HuH-7 (cell line): ENCODE measurements at regions not wholly inside any gene's neighbourhood (a gene's known extent, or its start where the extent isn't known, plus 50 kb on each side); places are given as distances from the start of the nearest gene placed in this dataset.
A peak's percentile ranks its signal among the peaks of the same experiment; 100 is the strongest.
"Not testable (repeated sequence)": the region's sequence is repeated elsewhere in the genome, so short reads cannot be mapped to it uniquely, and the experiment has no call there.

Source experiments
- DNase-seq: peaks from one replicate; pipeline ENCODE4 v3.0.0; 2011; ENCODE audit warnings: low spot score

DNA sequence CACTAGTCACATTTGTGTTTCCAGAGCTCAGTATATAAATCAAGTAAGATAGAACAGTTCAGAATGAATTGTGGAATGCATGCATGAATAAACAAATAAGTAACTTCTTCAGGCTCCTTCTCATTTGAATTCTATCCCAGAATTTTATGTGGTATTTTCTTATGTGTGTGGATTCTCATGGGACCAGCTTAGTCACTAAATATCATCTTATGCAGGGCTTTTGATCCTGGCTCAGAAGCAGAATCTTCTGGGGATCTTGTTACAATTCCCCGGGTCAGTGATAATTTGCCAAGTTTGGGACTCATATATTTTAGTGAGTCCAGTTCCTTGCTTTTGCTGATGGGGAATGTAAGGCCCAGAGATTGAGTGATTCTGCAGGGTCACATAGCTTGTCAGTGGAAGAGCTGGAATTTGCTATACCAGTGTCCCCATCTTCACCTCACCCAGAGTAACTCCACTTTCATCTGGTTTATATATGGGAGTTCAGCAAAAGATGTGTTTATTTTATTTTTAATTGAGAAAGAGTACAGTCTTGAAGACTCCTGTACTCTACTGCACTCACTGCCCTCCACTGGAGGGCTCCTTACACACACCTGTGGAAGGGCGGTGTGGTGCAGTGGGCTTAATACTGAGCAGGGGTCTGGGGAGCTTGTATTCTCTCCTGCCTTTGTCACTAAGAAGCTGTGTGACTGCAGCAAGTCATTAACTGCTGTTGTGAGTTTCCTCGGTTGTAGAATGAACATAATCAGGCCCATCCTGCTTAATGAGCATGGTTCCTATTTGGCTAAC, 198.2 kb upstream of the CXorf66 start:
- no peak for DNase-seq

DNA sequence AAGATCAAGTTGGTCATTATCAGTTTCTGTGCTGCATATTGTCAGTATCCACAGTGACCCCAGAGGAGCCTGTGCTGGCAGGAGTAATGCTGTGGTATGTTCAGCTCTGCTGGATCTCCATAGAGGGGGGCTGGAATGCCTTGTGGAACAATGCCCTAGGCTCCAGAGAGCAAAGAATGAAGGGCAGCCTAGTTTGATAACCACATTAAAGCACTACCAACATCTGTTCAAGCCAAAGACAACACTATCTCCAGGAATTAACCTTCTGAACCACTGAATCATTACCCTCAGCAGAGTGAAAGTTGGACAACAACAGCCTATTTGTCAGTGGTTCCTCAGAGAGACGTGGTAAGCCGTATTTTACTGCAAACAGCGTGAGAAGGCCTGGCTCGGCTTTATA, 192.3 kb upstream of the CXorf66 start:
- no peak for DNase-seq

DNA sequence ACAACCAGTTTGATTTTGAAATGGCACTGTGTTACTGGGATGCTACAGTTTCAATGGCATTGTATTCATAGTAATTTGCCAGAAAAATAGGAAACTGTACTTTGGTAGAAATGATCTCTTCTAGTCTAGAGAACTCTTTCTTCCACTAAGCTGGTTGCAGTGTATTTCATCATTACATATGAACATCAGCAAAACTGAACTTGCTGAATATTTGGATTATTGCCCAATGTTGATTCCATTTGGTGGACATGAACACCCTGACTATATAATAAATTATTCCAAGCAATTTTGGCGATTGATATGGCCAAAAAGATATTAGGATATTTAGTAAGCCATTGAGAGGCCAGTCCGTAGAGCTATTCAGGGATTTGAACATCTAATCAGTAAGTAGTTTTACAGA, 191.8 kb upstream of the CXorf66 start:
- DNase-seq = no peak

DNA sequence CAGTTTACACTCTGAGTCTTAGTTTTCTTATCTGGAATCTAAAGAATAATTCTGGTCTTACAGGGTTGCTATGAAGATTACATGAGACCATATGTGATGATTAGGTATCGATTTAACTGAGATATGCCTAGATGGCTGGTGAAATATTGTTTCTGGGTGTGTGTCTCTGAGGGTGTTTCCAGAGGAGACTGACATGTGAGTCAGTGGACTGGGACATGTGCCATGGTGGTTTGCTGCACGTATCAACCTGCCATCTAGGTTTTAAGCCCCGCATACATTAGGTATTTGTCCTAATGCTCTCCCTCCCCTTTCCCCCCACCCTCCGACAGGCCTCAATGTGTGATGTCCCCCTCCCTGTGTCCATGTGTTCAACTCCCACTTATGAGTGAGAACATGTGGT, 186.0 kb upstream of the CXorf66 start:
- DNase-seq = no peak

DNA sequence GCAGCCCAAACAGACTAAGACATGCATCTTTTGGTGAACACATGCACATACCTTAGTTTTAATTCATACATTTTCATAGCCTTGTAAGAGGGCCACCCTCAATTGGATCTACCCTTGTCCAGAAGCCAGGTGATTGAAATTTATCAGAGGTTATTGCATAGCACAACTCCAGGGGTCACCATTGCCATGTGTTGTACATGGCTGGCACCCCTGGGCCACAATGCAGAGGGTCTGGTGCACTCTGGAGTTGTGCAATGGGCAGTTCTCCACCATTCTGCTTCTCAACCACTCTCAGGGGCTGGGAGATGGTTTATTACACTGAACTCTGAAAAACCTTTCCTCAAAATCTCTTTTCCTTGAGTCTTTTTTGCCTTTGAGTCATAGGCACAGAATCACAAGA, 184.4 kb upstream of the CXorf66 start:
- no peak for DNase-seq

DNA sequence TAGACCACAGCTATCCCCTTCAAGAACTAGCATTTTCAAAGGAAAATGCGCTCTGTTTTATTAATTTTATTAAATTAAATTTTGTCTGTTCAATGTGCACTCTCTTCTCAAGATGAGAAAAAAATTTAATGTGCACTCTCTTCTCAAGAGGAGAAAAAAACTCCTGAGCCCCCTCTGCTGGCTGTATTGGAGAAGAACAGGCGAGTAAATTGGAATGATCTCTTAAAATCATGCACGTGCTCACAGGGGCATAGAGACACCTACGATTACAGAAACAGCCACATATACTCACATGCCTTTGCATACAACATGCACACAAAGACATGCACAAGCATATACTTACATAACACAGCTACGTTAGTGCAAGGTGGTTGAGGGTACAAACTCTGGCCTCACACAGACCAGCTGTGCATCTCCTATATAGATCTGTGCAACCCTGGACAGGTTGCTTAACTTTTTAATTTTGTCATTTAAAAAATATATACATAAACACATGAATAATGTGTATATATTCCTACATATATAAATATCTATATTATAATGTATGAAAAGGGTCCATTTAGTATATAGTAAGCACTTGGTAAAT, 176.2 kb upstream of the CXorf66 start:
- DNase-seq = peak; percentile 3

DNA sequence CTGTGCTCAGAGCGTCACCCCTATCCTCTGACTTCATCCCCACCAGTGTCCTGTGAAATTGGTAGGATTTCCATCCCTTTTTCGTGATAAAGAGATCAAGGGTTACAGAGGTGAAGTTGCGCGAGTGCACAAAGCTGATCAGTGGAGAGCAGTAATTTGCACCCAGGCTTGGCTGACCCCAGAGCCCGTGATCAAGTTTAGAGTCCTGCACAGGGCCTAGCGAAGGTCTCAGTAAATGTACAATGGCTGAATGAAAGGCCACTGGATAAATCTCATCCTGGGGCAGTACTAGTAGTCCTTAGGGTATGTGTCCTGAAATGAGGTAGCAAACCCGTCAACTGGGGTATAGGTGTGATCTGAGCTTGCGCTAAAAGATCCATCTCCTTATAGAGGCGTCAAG, 173.2 kb upstream of the CXorf66 start:
- not testable (repeated sequence) for DNase-seq

DNA sequence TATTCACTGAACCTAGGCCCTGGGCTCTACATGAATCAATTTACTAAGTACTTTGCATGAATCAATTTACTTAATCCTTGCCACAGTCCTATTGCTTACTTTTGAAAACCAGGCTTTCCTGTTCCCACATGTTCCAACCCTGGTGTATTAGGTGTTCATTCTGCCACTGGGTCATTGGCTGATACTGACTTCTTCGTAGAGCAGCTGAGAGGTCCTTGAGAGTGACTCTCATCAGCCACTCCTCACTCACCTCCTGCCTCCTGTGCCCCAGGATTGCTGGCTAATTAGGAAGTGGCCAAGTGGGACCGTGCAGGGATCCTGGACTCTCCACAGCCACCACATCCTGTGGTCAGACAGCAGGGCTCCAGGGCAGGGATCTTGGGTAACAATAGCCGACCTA, 172.7 kb upstream of the CXorf66 start:
- DNase-seq = not testable (repeated sequence)

DNA sequence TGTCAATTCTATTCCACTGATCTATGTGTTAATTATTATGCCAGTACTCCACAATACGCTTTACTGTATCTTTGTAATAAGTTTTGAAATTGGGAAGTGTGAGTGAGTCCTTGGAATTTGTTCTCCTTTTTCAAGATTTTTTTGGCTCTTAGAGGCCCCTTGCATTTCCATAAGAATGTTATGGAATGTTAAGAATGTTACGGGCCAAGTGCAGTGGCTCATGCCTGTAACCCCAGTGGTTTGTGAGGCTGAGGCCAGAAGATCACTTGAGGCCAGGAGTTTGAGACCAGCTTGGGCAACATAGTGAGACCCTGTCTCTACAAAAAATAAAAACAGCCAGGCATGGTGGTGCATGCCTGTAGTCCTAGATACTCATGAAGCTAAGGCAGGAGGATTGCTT, 167.6 kb upstream of the CXorf66 start:
- DNase-seq = no peak

DNA sequence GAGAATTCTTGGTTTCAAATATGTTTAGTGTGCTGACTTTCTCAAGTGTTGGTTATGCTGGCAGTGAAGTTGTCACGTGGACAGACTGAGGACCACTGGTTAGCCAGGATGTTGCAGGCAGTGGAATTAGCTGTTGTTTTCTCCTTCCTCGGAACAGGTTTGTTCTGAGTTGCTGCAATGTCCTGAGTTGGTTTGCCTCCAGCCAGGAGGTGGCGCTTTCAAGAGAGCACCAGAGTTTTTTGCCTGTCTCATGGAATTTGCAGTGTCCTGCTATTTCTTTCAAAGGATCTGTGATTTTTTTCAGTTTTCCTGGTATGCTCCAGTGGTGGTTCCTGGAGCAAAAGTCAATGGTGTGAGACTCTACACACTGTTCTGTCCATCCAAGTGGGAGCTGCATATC, 158.1 kb upstream of the CXorf66 start:
- no peak for DNase-seq

DNA sequence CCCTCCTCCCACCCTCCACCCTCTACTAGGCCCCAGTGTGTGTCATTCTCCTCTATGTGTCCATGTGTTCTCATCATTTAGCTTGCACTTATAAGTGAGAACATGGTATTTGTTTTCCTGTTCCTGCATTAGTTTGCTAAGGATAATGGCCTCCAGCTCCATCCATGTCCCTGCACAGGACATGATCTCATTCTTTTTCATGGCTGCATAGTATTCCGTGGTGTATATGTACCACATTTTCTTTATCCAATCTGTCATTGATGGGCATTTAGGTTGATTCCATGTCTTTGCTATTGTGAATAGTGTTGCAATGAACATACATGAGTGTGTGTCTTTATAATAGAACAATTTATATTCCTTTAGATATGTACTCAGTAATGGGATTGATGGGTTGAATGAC, 148.7 kb upstream of the CXorf66 start:
- DNase-seq = not testable (repeated sequence)

DNA sequence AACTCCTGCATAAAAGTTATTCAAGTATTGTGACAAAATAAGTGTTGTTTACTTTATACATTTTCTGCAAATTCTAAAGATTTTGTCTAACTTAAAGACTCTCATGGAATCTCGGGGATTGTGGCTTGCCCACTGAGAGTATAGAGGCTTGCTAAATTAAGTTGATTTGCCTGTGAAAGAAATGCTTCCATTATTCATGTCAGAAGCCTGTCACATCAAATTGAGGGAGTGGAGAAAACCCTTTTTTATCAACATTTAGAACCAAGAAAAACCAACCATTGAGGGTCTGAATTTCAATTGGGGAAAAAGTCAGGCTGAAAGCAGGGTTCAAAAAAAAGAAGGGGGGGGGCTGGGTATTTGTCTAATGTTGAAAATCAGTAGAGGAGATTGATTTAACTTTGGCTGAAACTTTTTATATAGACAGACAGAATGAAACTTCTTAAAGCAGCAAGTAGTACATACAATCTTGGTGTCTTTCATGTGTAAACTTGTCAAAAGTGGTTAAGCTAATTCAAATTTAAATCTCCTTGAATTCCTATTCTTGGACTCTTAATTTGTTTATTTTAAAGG, 144.8 kb upstream of the CXorf66 start:
- no peak for DNase-seq

DNA sequence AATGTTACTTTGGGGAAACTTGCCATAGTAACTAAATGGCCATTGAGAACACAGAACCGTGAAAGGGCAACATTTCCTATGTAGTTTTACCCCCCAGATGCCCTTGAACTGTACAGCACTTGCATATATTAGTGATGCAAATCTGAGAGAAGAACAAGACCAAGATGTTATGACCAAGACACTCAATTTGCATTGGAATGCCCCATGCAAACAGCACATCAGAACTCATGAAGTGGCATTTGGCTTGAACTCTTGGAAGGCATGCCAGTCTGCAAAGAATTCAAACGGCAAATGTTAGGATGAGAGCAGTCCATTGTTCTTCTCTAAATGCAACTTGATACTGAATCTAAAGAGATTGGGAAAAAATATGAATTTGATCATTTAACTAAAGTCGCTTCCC, 139.4 kb upstream of the CXorf66 start:
- no peak for DNase-seq

DNA sequence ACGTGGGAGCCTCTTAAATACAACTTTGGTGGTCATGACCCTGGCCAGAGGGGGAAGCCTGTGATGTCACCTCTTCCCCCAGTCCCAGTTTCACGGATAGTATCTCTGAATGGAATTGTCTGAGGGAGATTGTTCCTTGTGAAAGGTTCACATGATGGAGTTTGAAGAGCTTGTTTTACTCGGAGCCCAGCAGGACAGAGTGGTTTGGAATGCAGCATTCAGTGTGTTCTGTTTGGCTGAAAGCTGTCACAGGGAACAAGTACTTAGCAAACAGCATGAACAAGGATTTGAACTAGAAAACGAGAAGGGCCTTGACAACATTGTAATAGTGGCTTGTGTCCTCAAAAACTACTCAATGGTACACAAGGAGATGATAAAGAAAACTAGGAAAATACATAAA, 133.9 kb upstream of the CXorf66 start:
- DNase-seq = no peak

DNA sequence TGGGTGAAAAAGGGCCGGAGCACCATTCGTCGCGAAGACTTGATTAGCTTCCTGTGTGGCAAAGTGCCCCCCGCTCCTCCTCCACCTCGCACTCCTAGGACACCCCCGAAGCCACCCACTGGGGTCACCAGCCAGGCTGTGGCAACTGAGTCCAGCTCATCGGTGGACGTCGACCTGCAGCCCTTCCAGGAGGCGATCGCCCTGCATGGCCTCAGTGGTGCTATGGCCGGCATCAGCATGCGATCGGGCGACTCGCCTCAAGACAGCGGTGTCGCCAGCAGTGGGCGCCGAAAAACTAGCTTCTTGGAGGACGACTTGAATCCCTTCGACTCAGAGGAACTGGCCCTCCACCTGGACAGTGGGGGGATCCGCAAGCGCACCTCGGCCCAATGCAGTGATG, 126.8 kb upstream of the CXorf66 start:
- DNase-seq = no peak

DNA sequence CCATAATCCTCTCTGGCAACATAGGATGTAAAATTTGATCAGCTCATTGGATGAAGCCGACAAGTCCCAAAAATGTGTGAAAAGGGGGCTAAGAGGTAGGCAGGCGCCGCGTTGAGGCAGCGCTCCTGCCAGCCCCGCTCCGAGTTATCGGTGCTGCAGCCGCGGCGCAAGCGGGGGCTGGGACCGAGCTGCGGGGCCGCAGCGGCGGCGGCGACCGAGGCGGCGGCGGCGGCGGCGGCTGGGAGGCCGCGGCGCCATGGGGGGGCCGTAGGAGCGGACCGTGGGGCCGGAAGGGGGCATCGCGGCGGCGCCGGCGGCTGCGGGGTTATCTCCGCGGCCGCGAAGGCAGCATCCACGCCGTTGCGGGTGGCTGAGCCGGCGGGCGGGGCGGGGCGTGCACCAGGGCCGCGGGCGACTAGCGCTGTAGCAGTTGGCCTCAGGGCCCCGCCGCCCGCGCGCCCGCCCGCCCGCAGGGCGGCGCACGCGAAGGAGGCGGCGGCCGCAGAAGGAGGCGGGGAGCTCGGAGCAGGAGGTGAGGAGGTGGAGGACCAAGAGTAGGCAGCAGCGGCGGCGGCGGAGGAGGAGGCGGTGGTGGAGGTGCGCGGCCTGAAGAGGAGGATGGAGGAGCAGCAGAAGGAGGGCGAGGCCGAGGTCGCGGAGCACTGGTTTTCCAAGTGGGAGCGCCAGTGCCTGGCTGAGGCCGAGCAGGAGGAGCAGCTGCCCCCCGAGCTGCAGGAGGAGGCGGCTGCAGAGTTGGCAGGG, 126.0 kb upstream of the CXorf66 start:
- no peak for DNase-seq

DNA sequence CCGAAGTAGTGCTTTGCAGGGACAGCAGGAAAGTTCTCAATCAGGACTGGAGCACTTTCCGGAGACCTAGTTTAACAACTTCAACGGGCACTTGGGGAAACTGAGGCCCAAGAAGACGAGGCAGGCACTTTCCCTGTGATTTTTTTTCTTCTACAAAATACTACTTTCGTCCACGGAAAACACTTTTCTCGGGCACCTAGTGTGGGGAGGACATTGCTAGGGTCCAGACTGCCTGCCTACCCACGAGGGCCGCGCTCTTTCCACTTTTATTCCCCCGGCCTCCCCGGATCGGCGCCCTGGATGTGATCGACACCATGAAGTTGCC, 125.4 kb upstream of the CXorf66 start:
- DNase-seq = no peak

DNA sequence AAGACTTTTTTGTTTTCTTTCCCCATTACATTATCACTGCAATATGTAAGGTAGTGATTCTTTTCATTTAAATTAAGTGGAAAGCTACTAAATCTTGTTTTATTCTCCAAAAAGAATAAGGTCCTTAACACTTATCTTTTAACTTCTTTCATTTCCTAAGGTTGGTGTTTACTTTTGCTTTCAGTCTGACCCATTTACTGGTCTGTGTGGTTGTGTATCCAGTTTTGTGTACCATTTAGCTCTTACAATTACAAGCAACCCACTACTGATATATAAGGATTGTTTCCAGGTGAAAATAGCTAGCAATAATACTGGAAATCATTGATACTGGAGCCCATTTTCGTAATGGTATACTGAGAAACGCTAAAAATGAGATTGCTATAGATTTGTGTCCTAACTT, 123.1 kb upstream of the CXorf66 start:
- no peak for DNase-seq

DNA sequence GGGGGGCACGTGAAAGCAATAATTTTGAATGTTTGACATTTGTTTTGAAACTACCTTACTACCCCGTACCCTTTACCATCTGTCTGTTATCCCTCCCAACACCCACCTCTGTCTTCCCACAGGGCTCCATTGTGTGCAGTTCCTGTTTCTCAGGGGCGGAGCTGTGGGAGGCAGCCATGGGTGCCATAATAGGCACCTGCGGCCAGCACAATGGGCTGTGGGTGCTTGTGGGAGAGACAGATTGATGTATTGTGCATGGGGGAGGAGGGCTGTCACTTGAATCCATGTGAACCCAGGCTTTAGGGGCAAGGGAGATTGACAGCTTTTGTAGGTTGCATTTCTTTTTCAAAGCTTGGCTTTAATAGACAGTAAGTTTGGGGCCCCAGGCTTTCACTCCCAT, 122.6 kb upstream of the CXorf66 start:
- DNase-seq = no peak

DNA sequence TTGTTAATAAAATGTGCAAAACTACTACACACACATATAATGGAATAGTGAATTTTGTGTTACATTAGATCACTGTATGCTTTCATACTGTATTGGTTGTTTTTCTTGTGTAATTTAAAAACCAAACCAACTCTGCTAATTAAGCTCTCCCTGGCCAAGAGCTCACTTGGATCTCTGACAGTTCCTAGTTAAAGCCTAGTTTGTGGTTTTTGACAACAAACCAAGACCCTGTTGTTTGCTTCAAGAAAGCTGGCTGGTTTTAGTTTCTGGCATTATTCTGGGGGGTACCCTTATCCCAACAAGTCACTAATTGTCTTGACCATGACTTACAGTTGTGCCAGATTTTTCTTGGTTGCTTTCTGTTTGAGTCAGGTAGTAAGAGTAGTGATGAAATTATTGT, 121.4 kb upstream of the CXorf66 start:
- DNase-seq = no peak

DNA sequence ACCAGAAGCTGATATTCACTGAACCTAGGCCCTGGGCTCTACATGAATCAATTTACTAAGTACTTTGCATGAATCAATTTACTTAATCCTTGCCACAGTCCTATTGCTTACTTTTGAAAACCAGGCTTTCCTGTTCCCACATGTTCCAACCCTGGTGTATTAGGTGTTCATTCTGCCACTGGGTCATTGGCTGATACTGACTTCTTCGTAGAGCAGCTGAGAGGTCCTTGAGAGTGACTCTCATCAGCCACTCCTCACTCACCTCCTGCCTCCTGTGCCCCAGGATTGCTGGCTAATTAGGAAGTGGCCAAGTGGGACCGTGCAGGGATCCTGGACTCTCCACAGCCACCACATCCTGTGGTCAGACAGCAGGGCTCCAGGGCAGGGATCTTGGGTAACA, 109.5 kb upstream of the CXorf66 start:
- not testable (repeated sequence) for DNase-seq

DNA sequence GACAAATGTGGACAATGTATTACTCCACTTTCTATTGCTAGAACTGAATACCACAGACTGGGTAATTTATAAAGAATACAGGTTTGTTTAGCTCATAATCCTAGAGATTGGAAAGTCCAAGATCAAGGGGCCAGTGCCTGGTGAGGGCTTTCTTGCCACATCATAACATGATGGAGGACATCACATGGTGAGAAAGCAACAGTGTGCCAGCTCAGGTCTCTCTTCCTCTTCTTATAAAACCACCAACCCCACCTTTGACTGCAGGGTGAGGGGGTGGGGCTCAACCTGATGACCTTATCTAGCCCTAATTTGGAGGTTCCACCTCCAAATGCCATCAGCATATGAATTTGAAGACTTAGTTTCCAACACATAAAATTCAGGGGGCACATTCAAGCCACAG, 105.7 kb upstream of the CXorf66 start:
- DNase-seq = no peak

DNA sequence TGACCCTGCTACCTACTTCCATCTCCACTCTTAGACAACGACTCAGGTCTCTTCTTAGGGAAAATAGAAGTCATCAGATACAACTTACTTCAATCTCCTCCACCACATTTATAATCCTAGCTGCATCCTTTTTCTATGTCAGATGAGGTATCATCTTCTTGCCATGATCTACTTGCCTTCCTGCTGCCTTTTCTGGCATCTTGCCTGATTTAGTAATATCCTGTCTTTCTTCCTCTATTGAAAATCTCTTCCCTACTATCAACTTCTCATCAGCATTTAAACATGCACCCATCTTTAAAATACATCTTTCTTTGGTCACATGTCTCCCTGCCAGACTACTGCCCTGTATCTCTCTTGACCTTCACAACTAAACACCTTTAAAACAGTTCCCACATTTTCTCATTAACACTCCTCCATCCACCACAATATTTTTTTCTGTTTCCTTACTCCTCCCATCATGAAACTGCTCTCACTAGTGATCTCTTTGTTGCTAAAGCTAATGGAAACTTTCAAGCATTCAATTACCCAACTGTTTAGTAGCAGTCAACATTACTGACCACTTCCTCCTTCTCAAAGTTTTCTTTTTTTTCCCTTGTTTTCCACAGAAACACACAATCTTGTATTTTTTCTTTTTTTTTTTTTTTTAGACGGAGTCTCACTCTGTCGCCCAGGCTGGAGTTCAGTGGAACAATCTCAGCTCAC, 100.8 kb upstream of the CXorf66 start:
- no peak for DNase-seq
